Left colon (tissue), 2 donors: ENCODE measurements at regions not wholly inside any gene's neighbourhood (a gene's known extent, or its start where the extent isn't known, plus 50 kb on each side); places are given as distances from the start of the nearest gene placed in this dataset.
"Not testable (repeated sequence)": the region's sequence is repeated elsewhere in the genome, so short reads cannot be mapped to it uniquely, and the experiment has no call there.

ENCODE experiments used
- ATAC-seq: fragments of 200-7000 bp; cut with Tn5 transposase; one replicate; pipeline ENCODE4 v1.9.1; 2020; ENCODE audit warnings: mild to moderate bottlenecking, moderate library complexity
- DNase-seq, 2 donors: peaks; one replicate each; pipeline ENCODE4 v3.0.0-alpha.2; 2020
- intact Hi-C, 2 donors: fragments of 100-400 bp; cut with DNase I in 1 of 2; cut with micrococcal nuclease in 1 of 2; formaldehyde crosslinking; loops; one replicate each; pipeline versions ENCODE4 v1.11.2 to v1.14.0; 2022; cut with DNase I, micrococcal nuclease
- donor health status: DM: no; HTN: no; CAD: no.
- donor health status: DM: yes; HTN: yes; CAD: no.

DNA sequence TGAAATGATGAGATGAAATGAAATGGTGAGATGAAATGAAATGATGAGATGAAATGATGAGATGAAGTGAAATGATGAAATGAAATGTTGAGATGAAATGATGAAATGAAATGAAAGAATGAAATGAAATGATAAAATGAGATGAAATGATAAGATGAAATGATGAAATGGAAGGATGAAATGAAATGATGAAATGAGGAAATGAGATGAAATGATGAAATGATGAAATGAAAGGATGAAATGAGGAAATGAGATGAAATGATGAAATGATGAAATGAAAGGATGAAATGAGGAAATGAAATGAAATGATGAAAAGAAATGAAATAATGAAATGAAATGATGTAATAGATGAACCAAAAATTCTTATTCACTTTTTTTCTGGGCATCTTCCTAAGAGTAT lies 467.1 kb downstream of the FAM72C start:
- ATAC-seq, DNase-seq, intact Hi-C loops: not testable (repeated sequence)

DNA sequence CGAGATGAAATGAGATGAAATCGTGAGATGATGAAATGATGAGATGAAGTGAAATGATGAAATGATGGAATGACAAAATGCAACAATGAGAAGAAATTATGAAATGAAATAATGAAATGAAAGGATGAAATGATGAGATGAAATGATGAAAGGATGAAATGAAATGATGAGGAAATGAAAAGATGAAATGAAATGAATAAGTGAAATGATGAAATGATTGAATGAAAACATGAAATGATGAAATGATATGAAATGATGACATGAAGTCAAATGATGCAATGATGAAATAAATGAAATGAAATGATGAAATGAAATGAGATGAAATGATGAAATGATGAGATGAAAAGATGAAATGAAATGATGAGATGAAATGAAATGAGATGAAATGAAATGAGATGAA lies 467.7 kb downstream of the FAM72C start:
- DNase-seq, ATAC-seq, intact Hi-C loops: not testable (repeated sequence)

DNA sequence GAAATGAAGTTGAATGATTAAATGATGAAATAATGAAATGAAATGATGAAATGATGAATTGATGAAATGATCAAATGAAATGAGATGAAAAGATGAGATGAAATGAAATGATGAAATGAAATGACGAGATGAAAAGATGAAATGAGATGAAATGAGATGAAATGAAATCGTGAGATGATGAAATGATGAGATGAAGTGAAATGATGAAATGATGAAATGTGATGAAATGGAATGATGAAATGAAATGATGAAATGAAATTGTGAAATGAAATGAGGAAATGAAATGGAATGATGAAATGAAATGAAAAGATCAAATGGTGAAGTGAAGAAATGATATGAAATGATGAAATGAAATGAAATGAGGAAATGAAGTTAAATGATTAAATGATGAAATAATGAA lies 468.7 kb downstream of the FAM72C start:
- DNase-seq, ATAC-seq, intact Hi-C loops: not testable (repeated sequence)

DNA sequence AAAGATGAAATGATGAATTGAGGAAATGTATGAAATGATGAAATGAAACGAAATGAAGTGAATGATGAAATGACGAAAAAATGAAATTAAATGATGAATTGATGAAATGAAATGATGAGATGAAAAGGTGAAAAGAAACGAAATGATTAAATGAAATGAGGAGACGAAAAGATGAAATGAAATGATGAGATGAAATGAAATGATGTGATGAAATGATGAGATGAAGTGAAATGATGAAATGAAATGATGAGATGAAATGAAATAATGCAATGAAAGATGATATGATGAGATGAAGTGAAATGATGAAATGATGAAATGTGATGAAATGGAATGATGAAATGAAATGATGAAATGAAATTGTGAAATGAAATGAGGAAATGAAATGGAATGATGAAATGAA lies 469.7 kb downstream of the FAM72C start:
- DNase-seq, ATAC-seq, intact Hi-C loops: not testable (repeated sequence)

DNA sequence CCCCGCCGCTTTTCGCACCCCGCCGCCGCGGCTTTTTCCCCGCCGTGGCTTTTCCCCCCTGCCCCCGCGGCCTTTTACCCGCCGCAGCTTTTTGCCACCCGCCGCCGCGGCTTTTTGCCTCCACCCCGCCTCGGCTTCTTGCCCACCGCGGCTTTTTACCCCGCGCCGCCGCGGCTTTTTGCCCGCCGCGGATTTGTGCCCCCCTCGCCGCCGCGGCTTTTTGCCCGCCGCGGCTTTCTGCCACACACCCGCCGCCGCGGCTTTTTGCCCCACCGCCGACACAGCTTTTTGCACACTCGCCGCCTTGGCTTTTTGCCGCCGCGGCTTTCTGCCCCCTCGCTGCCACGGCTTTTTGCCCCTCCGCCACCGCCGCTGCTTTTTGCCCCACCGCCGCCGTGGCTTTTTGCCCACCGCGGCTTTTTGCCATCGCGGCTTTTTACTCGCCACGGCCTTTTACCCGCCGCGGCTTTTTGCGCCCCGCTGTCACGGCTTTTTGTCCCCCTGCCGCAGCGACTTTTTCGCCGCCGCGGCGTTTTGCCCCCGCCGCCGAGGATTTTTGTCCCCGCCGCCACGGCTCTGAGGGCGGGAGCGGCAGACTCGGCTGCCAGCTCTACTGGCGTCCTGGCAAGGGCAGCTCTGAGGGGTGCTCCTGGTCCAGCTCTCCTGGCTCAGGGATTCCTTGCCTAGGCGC lies 473.6 kb downstream of the FAM72C start:
- DNase-seq = peak in 1 of 2 donors; percentile 1
- ATAC-seq, intact Hi-C loops: not testable (repeated sequence)

DNA sequence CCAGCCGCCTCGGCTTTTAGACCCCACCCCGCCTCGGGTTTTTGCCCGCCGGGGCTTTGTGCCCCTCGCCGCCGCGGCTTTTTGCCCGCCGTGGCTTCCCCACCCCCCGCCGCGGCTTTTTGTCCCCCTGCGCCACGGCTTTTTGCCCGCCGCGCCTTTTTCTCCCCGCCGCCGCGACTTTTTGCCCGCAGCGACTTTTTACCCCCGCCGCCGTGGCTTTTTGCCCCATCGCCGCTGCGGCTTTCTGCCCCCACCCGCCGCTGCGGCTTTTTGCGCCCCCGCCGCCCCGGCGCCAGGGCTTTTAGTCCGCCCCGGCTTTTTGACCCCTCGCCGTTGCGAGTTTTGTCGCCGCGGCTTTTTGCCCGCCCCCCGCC lies 474.4 kb downstream of the FAM72C start:
- intact Hi-C loops = no loop called here
- DNase-seq (no peak), ATAC-seq (no peak)

DNA sequence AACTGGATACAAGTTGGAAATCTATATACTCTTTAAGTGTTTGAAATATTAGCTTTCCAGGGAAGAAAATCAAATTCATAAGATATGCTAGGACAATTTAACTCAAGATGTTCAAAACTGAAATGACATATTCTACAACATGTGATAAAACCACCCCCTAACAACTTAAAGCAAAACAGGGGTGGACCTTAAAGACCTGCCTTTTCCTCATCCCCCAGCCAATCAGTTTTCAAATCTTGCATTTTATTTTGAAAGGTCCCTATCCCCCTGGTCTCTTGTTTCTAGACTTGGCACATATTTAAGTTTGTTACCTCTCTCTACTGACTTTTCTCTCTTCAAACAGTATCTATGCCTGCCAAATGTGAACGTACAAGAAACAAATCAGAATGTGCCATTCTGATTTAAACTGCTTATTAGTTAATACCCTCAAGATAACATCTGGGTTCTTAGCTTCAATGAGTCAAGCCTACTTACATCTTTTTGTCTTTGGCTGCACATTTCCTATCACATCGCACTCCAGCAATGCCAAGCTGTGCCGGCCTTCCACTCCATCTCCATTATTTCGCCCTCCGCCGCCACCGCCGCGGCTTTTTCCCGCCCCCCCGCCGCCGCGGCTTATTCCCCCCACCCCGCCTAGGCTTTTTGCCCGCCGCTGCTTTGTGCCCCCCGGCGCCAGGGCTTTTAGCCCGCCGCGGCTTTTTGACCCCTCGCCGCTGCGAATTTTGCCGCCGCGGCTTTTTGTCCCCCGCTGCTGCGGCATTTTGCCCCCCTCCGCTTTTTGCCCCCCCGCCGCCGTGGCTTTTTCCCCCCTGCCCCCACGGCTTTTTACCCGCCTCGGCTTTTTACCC lies 475.0 kb downstream of the FAM72C start:
- not testable (repeated sequence) for DNase-seq

More for the DNA sequence above, 475.0 kb downstream of the FAM72C start:
- ATAC-seq, intact Hi-C loops: not testable (repeated sequence)
